ENCODE measurements at regions not wholly inside any gene's neighbourhood (a gene's known extent, or its start where the extent isn't known, plus 50 kb on each side); places are given as distances from the start of the nearest gene placed in this dataset.

GRCh38 chr12:58140395-58140794, 199.0 kb downstream of the ATP23 start:
- no peak for DNase-seq

GRCh38 chr12:58142991-58143390, 201.6 kb downstream of the ATP23 start:
- DNase-seq = peak; percentile 68

GRCh38 chr12:58143498-58143995, 202.2 kb downstream of the ATP23 start:
- DNase-seq = peak; percentile 45

GRCh38 chr12:58148405-58148804, 207.0 kb downstream of the ATP23 start:
- DNase-seq = peak; percentile 98

- DNase-seq = no peak
These were observed 207.6 kb downstream of the ATP23 start for GRCh38 chr12:58148976-58149375.

- DNase-seq = no peak
These were observed 213.0 kb downstream of the ATP23 start for GRCh38 chr12:58154359-58154758.

GRCh38 chr12:58156697-58157096, 215.3 kb downstream of the ATP23 start:
- no peak for DNase-seq

GRCh38 chr12:58159941-58160340, 218.6 kb downstream of the ATP23 start:
- DNase-seq = no peak

GRCh38 chr12:58161773-58162172, 220.4 kb downstream of the ATP23 start:
- DNase-seq = no peak

GRCh38 chr12:58163021-58163420, 221.7 kb downstream of the ATP23 start:
- no peak for DNase-seq

- peak; percentile 11 for DNase-seq
These were observed 225.3 kb downstream of the ATP23 start for GRCh38 chr12:58166643-58167042.

GRCh38 chr12:58167622-58168021, 226.3 kb downstream of the ATP23 start:
- no peak for DNase-seq

GRCh38 chr12:58169826-58170225, 228.5 kb downstream of the ATP23 start:
- DNase-seq = no peak

- peak; percentile 28 for DNase-seq
These were observed 230.5 kb downstream of the ATP23 start for GRCh38 chr12:58171914-58172313.

- no peak for DNase-seq
These were observed 231.2 kb downstream of the ATP23 start for GRCh38 chr12:58172433-58173073.

- DNase-seq = peak; percentile 29
These were observed 232.9 kb downstream of the ATP23 start for GRCh38 chr12:58174316-58174715.

GRCh38 chr12:58176296-58176869, 235.0 kb downstream of the ATP23 start:
- peak; percentile 46 for DNase-seq

GRCh38 chr12:58177366-58177765, 236.0 kb downstream of the ATP23 start:
- DNase-seq = no peak

- DNase-seq = no peak
These were observed 242.8 kb downstream of the ATP23 start for GRCh38 chr12:58184212-58184611.

- no peak for DNase-seq
These were observed 245.0 kb downstream of the ATP23 start for GRCh38 chr12:58186401-58186800.

- DNase-seq = no peak
These were observed 245.5 kb downstream of the ATP23 start for GRCh38 chr12:58186914-58187313.

- no peak for DNase-seq
These were observed 247.7 kb downstream of the ATP23 start for GRCh38 chr12:58189030-58189429.

- no peak for DNase-seq
These were observed 248.5 kb downstream of the ATP23 start for GRCh38 chr12:58189893-58190292.

- DNase-seq = no peak
These were observed 249.3 kb downstream of the ATP23 start for GRCh38 chr12:58190618-58191017.

- no peak for DNase-seq
These were observed 255.6 kb downstream of the ATP23 start for GRCh38 chr12:58196971-58197370.

All from dermis blood vessel endothelial cell (primary cell).